ENCODE measurements at regions not wholly inside any gene's neighbourhood (a gene's known extent, or its start where the extent isn't known, plus 50 kb on each side); places are given as distances from the start of the nearest gene placed in this dataset.

- 48% methylated on average over 2 of the region's 2 CpGs for WGBS (ENCODE audit: low lambda C conversion rate, missing lambda C conversion rate)
- Histone ChIP-seq H3K4me2 (no peak overlapping the region), H3K4me1 (ENCODE audit: insufficient read depth) (peaks cover 12% of the 10 kb centered on the region)
These were observed 185.6 kb upstream of the HNRNPA3 start for GRCh38 chr2:177026956-177027355.

GRCh38 chr2:177028296-177028695 lies 184.3 kb upstream of the HNRNPA3 start:
- Histone ChIP-seq H3K79me2 (no peaks in the 10 kb centered on the region), H3K36me3 (replicated peaks; ENCODE audit: insufficient read depth, low read depth) (no peaks in the 10 kb centered on the region), H3K27me3 (peaks cover 28% of the 10 kb centered on the region), H3K9me2 (replicated peaks; ENCODE audit: insufficient read depth) (no peaks in the 10 kb centered on the region), H4K20me1 (ENCODE audit: insufficient read depth, poor library complexity, severe bottlenecking) (no peaks in the 10 kb centered on the region), H3K4me3 (no peak overlapping the region), H3K4me1 (ENCODE audit: insufficient read depth) (peaks cover 12% of the 10 kb centered on the region), H3K9me3 (ENCODE audit: low read depth) (no peaks in the 10 kb centered on the region), H3K27ac (no peak overlapping the region), H3K4me2 (no peak overlapping the region), H2AFZ (no peak overlapping the region)
- 97% methylated on average over 2 of the region's 2 CpGs for WGBS (ENCODE audit: low lambda C conversion rate, missing lambda C conversion rate)
- TF ChIP-seq CTCF (IDR thresholded peaks at IDR 0.05; ENCODE audit: poor library complexity) = no peak
- TF ChIP-seq EZH2 (IDR thresholded peaks at IDR 0.05; ENCODE audit: borderline replicate concordance) = no peak
- TF ChIP-seq EZH2phosphoT487 (IDR thresholded peaks at IDR 0.05; ENCODE audit: low read depth, severe bottlenecking, unreplicated experiment) = no peak
- no peak for DNase-seq (ENCODE audit: low spot score)

More at GRCh38 chr2:177026956-177027355, 185.6 kb upstream of the HNRNPA3 start:
- TF ChIP-seq EZH2 (IDR thresholded peaks at IDR 0.05; ENCODE audit: borderline replicate concordance) (no peak), CTCF (IDR thresholded peaks at IDR 0.05; ENCODE audit: poor library complexity) (no peak), EZH2phosphoT487 (IDR thresholded peaks at IDR 0.05; ENCODE audit: low read depth, severe bottlenecking, unreplicated experiment) (no peak)
- no peaks in the 10 kb centered on the region for H3K9me2 ChIP-seq (replicated peaks; ENCODE audit: insufficient read depth)
- H3K36me3 ChIP-seq (replicated peaks; ENCODE audit: insufficient read depth, low read depth) = no peaks in the 10 kb centered on the region
- H3K27me3 ChIP-seq = peaks cover 17% of the 10 kb centered on the region
- no peaks in the 10 kb centered on the region for H3K9me3 ChIP-seq (ENCODE audit: low read depth)
- no peak for DNase-seq (ENCODE audit: low spot score)
- H2AFZ ChIP-seq = no peak overlapping the region
- no peak overlapping the region for H3K4me3 ChIP-seq
- no peaks in the 10 kb centered on the region for H3K79me2 ChIP-seq
- no peak overlapping the region for H3K27ac ChIP-seq
- no peaks in the 10 kb centered on the region for H4K20me1 ChIP-seq (ENCODE audit: insufficient read depth, poor library complexity, severe bottlenecking)

DNA sequence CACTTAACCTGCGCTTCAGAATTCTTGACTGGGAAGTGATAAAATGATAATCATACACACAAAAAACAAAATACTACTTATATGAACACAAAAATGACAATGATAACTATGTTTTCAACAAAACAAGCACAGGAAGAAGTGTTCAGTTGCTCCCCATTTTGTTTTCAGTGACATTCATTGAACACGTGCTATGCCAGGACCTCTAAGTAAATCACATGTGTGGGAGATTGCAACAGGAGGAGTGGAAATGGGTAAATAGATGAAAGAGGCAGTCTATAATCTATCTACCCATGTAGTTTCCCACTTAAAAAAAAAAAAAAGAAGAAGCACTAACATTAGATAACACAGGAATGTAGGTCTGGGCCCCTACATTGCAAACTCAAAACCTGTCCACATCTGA lies 183.5 kb upstream of the HNRNPA3 start:
- Histone ChIP-seq H3K4me2 (no peak overlapping the region), H4K20me1 (ENCODE audit: insufficient read depth, poor library complexity, severe bottlenecking) (no peaks in the 10 kb centered on the region), H3K9me3 (ENCODE audit: low read depth) (no peaks in the 10 kb centered on the region), H3K36me3 (replicated peaks; ENCODE audit: insufficient read depth, low read depth) (no peaks in the 10 kb centered on the region), H3K9me2 (replicated peaks; ENCODE audit: insufficient read depth) (no peaks in the 10 kb centered on the region), H3K27ac (no peak overlapping the region), H3K27me3 (peaks cover 36% of the 10 kb centered on the region), H3K4me3 (no peak overlapping the region), H3K4me1 (ENCODE audit: insufficient read depth) (peaks cover 12% of the 10 kb centered on the region), H3K79me2 (no peaks in the 10 kb centered on the region), H2AFZ (no peak overlapping the region)
- TF ChIP-seq CTCF (IDR thresholded peaks at IDR 0.05; ENCODE audit: poor library complexity) (no peak), EZH2 (IDR thresholded peaks at IDR 0.05; ENCODE audit: borderline replicate concordance) (no peak), EZH2phosphoT487 (IDR thresholded peaks at IDR 0.05; ENCODE audit: low read depth, severe bottlenecking, unreplicated experiment) (no peak)
- WGBS (ENCODE audit: low lambda C conversion rate, missing lambda C conversion rate) = 86% methylated on average over 2 of the region's 2 CpGs
- DNase-seq (ENCODE audit: low spot score) = no peak

- H3K27ac ChIP-seq = no peak overlapping the region
- H2AFZ ChIP-seq = no peak overlapping the region
- H3K27me3 ChIP-seq = peaks cover 37% of the 10 kb centered on the region
- H3K4me1 ChIP-seq (ENCODE audit: insufficient read depth) = peaks cover 12% of the 10 kb centered on the region
- WGBS (ENCODE audit: low lambda C conversion rate, missing lambda C conversion rate) = 38% methylated on average over 2 of the region's 2 CpGs
- H3K79me2 ChIP-seq = no peaks in the 10 kb centered on the region
- no peak for DNase-seq (ENCODE audit: low spot score)
- H3K4me2 ChIP-seq = no peak overlapping the region
- no peaks in the 10 kb centered on the region for H3K36me3 ChIP-seq (replicated peaks; ENCODE audit: insufficient read depth, low read depth)
- no peak overlapping the region for H3K4me3 ChIP-seq
- no peak for TF ChIP-seq EZH2 (IDR thresholded peaks at IDR 0.05; ENCODE audit: borderline replicate concordance)
- no peak for TF ChIP-seq EZH2phosphoT487 (IDR thresholded peaks at IDR 0.05; ENCODE audit: low read depth, severe bottlenecking, unreplicated experiment)
- peak; percentile 14 for TF ChIP-seq CTCF (IDR thresholded peaks at IDR 0.05; ENCODE audit: poor library complexity)
- H4K20me1 ChIP-seq (ENCODE audit: insufficient read depth, poor library complexity, severe bottlenecking) = no peaks in the 10 kb centered on the region
- no peaks in the 10 kb centered on the region for H3K9me2 ChIP-seq (replicated peaks; ENCODE audit: insufficient read depth)
- H3K9me3 ChIP-seq (ENCODE audit: low read depth) = no peaks in the 10 kb centered on the region
These were observed 183.1 kb upstream of the HNRNPA3 start for GRCh38 chr2:177029501-177029900.
